ENCODE measurements at regions not wholly inside any gene's neighbourhood (a gene's known extent, or its start where the extent isn't known, plus 50 kb on each side); places are given as distances from the start of the nearest gene placed in this dataset.

DNA sequence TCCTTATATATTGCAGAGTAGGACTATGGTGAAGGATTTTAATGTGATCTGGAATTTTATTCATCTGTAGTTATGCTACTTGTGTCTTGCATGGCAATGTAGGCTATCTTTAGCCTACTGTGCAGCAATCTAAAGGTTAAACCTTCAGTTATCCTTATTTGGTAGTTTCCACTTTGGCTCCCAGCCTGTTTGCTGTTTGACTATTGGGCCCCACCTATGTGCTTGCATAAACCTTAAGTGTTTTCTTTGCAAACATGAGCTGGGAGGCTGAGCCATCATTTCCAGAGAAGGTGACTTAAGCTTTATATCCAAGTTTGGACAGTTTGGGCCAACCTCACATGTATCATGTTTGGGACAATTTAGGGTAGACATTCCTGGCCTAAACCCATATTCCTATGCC lies 537.5 kb downstream of the BTBD3 start:
- TF ChIP-seq, protein P1, sequence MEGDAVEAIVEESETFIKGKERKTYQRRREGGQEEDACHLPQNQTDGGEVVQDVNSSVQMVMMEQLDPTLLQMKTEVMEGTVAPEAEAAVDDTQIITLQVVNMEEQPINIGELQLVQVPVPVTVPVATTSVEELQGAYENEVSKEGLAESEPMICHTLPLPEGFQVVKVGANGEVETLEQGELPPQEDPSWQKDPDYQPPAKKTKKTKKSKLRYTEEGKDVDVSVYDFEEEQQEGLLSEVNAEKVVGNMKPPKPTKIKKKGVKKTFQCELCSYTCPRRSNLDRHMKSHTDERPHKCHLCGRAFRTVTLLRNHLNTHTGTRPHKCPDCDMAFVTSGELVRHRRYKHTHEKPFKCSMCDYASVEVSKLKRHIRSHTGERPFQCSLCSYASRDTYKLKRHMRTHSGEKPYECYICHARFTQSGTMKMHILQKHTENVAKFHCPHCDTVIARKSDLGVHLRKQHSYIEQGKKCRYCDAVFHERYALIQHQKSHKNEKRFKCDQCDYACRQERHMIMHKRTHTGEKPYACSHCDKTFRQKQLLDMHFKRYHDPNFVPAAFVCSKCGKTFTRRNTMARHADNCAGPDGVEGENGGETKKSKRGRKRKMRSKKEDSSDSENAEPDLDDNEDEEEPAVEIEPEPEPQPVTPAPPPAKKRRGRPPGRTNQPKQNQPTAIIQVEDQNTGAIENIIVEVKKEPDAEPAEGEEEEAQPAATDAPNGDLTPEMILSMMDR (IDR thresholded peaks at IDR 0.05; ENCODE audit: borderline replicate concordance, extremely low read depth, low read length, poor library complexity, severe bottlenecking) = no peak
- no peak for TF ChIP-seq EZH2 (IDR thresholded peaks at IDR 0.05; ENCODE audit: borderline replicate concordance, low read depth, low read length, severe bottlenecking)
- no peaks in the 10 kb centered on the region for H3K36me3 ChIP-seq (ENCODE audit: insufficient read depth, low read length)
- peaks cover 4% of the 10 kb centered on the region for H3K9me3 ChIP-seq (ENCODE audit: insufficient read depth, low read length, severe bottlenecking)
- H3K4me1 ChIP-seq (ENCODE audit: insufficient read depth, low read length) = no peaks in the 10 kb centered on the region
- no peak for DNase-seq
- no peak for ATAC-seq (ENCODE audit: insufficient read depth, low read depth)
- no peak overlapping the region for H2AFZ ChIP-seq (ENCODE audit: low read depth, low read length)
- H3K4me2 ChIP-seq (ENCODE audit: insufficient read depth, low read length) = no peak overlapping the region
- H4K20me1 ChIP-seq (ENCODE audit: insufficient read depth, low read length) = no peaks in the 10 kb centered on the region
- no peak overlapping the region for H3K4me3 ChIP-seq (ENCODE audit: low read depth in 1 of 2, low read length in 2 of 2)
- no peak overlapping the region for H3K27ac ChIP-seq (ENCODE audit: low read length)
- H3K79me2 ChIP-seq (ENCODE audit: insufficient read depth, low read length) = no peaks in the 10 kb centered on the region
- H3K9ac ChIP-seq (ENCODE audit: low read depth, low read length) = no peak overlapping the region
- no peaks in the 10 kb centered on the region for H3K27me3 ChIP-seq (ENCODE audit: insufficient read depth, low read length, poor library complexity)

DNA sequence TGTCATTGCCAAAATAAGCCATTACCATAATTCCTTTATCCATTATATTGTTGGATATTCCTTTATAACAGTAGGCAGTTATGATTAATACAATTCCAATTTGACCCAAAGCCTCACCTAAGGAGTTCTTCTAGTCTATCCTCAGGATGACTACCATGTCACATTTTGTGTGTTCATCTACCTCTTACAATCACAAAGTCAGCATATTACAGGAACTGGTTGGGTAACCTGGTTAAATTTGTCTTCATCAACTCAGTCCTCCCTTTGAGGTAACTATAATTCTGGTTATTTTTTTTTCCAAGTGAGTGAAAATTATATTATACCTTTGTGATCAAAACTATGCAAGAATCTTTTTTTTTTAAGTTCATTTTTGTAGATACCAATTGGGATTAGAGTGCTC lies 540.5 kb downstream of the BTBD3 start:
- no peaks in the 10 kb centered on the region for H4K20me1 ChIP-seq (ENCODE audit: insufficient read depth, low read length)
- no peaks in the 10 kb centered on the region for H3K79me2 ChIP-seq (ENCODE audit: insufficient read depth, low read length)
- H2AFZ ChIP-seq (ENCODE audit: low read depth, low read length) = no peak overlapping the region
- no peak overlapping the region for H3K4me3 ChIP-seq (ENCODE audit: low read depth in 1 of 2, low read length in 2 of 2)
- no peaks in the 10 kb centered on the region for H3K4me1 ChIP-seq (ENCODE audit: insufficient read depth, low read length)
- no peaks in the 10 kb centered on the region for H3K9me3 ChIP-seq (ENCODE audit: insufficient read depth, low read length, severe bottlenecking)
- no peak overlapping the region for H3K4me2 ChIP-seq (ENCODE audit: insufficient read depth, low read length)
- ATAC-seq (ENCODE audit: insufficient read depth, low read depth) (no peak), DNase-seq (no peak)
- H3K36me3 ChIP-seq (ENCODE audit: insufficient read depth, low read length) = no peaks in the 10 kb centered on the region
- no peak overlapping the region for H3K27ac ChIP-seq (ENCODE audit: low read length)
- H3K27me3 ChIP-seq (ENCODE audit: insufficient read depth, low read length, poor library complexity) = no peaks in the 10 kb centered on the region
- H3K9ac ChIP-seq (ENCODE audit: low read depth, low read length) = no peak overlapping the region
- no peak for TF ChIP-seq EZH2 (IDR thresholded peaks at IDR 0.05; ENCODE audit: borderline replicate concordance, low read depth, low read length, severe bottlenecking)
- TF ChIP-seq, protein P1 (IDR thresholded peaks at IDR 0.05; ENCODE audit: borderline replicate concordance, extremely low read depth, low read length, poor library complexity, severe bottlenecking) = no peak

DNA sequence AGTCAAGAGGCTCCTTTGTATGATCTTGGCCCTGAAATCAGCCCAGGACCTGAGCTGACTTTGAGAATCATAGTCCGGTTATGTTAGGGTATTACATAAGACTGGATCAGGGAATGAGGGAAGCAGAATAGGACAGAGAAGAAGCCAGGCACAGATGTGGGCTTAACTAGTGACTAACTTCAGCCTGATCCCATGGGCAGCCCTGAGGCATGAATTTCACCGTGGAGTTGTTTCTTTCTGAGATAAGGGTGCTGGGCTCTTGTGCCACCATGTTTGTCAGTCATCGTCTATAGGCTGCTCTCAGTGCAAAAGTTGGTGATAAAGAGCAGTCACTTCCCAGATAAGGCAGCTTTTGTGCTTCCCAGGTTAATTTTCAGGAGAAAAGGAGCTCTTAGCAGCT lies 544.7 kb upstream of the SPTLC3 start:
- no peak overlapping the region for H2AFZ ChIP-seq (ENCODE audit: low read depth, low read length)
- no peaks in the 10 kb centered on the region for H3K4me1 ChIP-seq (ENCODE audit: insufficient read depth, low read length)
- H3K4me3 ChIP-seq (ENCODE audit: low read depth in 1 of 2, low read length in 2 of 2) = no peak overlapping the region
- ATAC-seq (ENCODE audit: insufficient read depth, low read depth) (no peak), DNase-seq (no peak)
- no peak overlapping the region for H3K27ac ChIP-seq (ENCODE audit: low read length)
- TF ChIP-seq, protein P1 (IDR thresholded peaks at IDR 0.05; ENCODE audit: borderline replicate concordance, extremely low read depth, low read length, poor library complexity, severe bottlenecking) = no peak
- TF ChIP-seq EZH2 (IDR thresholded peaks at IDR 0.05; ENCODE audit: borderline replicate concordance, low read depth, low read length, severe bottlenecking) = no peak
- no peaks in the 10 kb centered on the region for H3K79me2 ChIP-seq (ENCODE audit: insufficient read depth, low read length)
- H3K9me3 ChIP-seq (ENCODE audit: insufficient read depth, low read length, severe bottlenecking) = no peaks in the 10 kb centered on the region
- no peaks in the 10 kb centered on the region for H3K36me3 ChIP-seq (ENCODE audit: insufficient read depth, low read length)
- H3K4me2 ChIP-seq (ENCODE audit: insufficient read depth, low read length) = no peak overlapping the region
- no peak overlapping the region for H3K9ac ChIP-seq (ENCODE audit: low read depth, low read length)
- no peaks in the 10 kb centered on the region for H3K27me3 ChIP-seq (ENCODE audit: insufficient read depth, low read length, poor library complexity)
- no peaks in the 10 kb centered on the region for H4K20me1 ChIP-seq (ENCODE audit: insufficient read depth, low read length)

DNA sequence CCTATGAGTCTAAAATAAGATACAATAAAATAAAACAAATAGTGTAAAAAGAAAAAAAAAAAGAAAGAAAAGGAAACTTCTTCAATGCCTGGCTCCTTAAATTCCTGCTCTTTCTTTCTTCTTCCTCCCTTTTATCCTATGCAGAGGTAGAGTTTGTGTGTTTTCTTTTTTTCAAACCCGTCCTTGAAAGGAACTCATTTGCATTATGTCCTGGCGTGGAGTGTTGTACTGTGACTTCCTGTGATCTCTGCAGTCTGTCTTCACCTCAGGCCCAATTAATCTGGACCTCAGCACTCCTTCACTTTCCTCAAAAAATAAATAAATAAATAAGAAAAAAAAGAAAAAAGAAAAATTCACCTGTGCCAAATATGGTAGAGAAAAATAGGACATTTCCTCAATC lies 541.9 kb upstream of the SPTLC3 start:
- no peak overlapping the region for H3K4me2 ChIP-seq (ENCODE audit: insufficient read depth, low read length)
- no peak overlapping the region for H2AFZ ChIP-seq (ENCODE audit: low read depth, low read length)
- no peak for TF ChIP-seq EZH2 (IDR thresholded peaks at IDR 0.05; ENCODE audit: borderline replicate concordance, low read depth, low read length, severe bottlenecking)
- TF ChIP-seq, protein P1 (IDR thresholded peaks at IDR 0.05; ENCODE audit: borderline replicate concordance, extremely low read depth, low read length, poor library complexity, severe bottlenecking) = no peak
- no peaks in the 10 kb centered on the region for H3K27me3 ChIP-seq (ENCODE audit: insufficient read depth, low read length, poor library complexity)
- no peaks in the 10 kb centered on the region for H3K9me3 ChIP-seq (ENCODE audit: insufficient read depth, low read length, severe bottlenecking)
- H3K4me1 ChIP-seq (ENCODE audit: insufficient read depth, low read length) = no peaks in the 10 kb centered on the region
- no peak overlapping the region for H3K27ac ChIP-seq (ENCODE audit: low read length)
- H3K79me2 ChIP-seq (ENCODE audit: insufficient read depth, low read length) = no peaks in the 10 kb centered on the region
- DNase-seq (no peak), ATAC-seq (ENCODE audit: insufficient read depth, low read depth) (no peak)
- H3K4me3 ChIP-seq (ENCODE audit: low read depth in 1 of 2, low read length in 2 of 2) = no peak overlapping the region
- H3K36me3 ChIP-seq (ENCODE audit: insufficient read depth, low read length) = no peaks in the 10 kb centered on the region
- H3K9ac ChIP-seq (ENCODE audit: low read depth, low read length) = no peak overlapping the region
- no peaks in the 10 kb centered on the region for H4K20me1 ChIP-seq (ENCODE audit: insufficient read depth, low read length)
